GM12865 (cell line): ENCODE measurements at regions not wholly inside any gene's neighbourhood (a gene's known extent, or its start where the extent isn't known, plus 50 kb on each side); places are given as distances from the start of the nearest gene placed in this dataset.

Experiments used
- DNase-seq: peaks from one replicate; pipeline ENCODE4 v3.0.0; 2010; ENCODE audit warnings: low read depth
- H3K4me3 ChIP-seq: 2 replicates; pipeline ENCODE4 v1.5.1; 2011; ENCODE audit warnings: mild to moderate bottlenecking, low read depth, low read length, control low read depth
- TF ChIP-seq, protein P1 (sequence below): IDR thresholded peaks from 2 replicates; pipeline ENCODE4 v1.5.1; 2011; ENCODE audit warnings: low read length, control low read depth, low read depth, inconsistent platforms; ENCODE audit not compliant: insufficient read depth; ENCODE audit errors: missing control alignments

DNA sequence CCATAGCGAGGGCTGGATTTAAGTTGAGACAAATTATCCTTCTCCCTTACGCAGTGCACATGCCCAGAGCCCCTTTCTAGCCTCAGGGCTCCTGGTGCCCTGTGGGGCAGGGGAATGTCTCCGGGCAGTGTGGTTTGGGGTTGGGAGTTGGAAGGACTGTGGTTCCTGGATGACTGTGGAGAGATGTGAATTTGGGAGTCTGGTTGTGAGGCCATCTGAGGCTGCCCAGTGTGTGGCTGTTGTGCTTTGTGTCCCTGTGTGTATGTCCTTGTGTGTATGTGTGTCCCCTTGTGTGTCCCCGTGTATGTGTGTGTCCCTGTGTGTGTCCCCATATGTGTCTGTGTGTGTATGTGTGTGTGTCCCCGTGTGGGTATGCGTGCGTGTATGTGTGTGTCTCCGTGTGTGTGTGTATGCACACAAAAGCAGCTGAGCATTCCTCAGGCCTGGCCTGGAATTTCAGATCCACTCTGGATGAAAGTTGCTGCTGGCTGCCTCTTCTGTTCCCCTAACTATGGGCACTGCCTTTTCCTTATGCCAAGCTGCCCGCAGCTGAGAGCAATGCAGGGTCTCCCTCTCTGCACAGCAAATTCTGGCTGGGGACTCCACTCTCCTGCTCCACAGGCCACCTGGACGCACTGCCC, 65.4 kb downstream of the UBIAD1 start:
- TF ChIP-seq, protein P1, sequence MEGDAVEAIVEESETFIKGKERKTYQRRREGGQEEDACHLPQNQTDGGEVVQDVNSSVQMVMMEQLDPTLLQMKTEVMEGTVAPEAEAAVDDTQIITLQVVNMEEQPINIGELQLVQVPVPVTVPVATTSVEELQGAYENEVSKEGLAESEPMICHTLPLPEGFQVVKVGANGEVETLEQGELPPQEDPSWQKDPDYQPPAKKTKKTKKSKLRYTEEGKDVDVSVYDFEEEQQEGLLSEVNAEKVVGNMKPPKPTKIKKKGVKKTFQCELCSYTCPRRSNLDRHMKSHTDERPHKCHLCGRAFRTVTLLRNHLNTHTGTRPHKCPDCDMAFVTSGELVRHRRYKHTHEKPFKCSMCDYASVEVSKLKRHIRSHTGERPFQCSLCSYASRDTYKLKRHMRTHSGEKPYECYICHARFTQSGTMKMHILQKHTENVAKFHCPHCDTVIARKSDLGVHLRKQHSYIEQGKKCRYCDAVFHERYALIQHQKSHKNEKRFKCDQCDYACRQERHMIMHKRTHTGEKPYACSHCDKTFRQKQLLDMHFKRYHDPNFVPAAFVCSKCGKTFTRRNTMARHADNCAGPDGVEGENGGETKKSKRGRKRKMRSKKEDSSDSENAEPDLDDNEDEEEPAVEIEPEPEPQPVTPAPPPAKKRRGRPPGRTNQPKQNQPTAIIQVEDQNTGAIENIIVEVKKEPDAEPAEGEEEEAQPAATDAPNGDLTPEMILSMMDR: no peak
- DNase-seq: no peak
- H3K4me3 ChIP-seq: no peak overlapping the region

DNA sequence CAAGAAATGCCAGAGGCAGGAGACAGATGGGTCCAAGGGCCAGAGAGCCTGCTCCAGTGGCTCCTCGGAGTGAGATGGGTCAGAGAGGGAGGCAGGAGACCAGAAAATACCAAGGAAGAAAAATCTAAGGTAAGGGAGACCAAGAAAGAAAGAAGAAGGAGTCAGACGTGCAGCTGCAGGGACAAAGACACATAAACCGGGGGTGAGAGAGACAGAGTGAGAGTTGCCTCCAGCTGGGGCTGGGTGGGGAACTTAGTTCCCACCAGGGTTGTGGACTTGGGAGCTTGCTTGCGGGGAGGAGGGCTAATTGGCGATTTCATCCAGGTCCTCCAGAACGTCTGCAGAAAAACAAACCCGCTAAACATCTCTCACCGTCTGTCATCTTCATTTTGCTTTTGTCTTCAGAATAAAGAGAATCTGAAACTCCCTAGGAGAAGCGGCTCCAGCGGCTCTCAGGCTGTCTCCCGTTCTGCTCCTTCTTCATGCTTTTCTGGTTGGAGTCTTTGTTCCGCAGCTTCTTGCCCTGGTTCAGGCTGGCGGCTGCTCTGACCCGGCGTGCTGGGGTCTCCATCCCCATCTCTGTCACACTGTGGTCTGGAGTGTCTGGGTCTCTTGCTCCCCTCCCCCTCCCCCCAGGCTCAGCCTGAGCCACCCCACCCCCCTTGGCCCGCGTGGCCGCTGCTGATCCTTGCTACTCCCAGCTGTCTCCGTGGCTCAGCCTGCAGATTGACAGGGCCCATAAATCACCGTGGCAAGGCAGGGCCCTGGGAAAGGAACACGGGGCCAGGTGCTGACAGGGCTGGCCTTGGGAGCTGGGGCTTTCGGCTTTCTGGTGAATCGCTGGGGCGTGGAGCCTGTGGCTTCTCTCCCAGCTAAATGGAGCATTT, 66.6 kb downstream of the UBIAD1 start:
- TF ChIP-seq, protein P1: no peak
- DNase-seq: no peak
- H3K4me3 ChIP-seq: no peak overlapping the region

DNA sequence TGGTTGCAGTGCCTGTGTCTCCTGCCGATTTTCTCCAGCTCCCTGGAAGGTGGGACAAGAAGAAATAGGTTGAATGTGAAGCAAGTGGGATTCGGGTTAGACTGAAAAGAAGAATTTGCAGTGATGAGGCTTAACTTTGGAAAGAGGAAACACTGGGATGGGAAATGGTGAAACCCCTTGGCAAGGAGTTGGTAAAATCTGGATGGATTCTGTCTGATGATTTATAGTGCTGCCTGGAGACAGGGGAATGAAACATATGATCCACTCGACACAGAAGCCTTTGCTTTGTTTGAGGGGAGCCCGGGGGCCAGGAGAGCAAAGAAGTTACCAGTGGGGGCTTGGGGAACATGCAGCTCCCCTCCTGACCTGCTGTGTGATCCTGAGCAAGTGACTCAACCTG, 67.2 kb downstream of the UBIAD1 start:
- TF ChIP-seq, protein P1: no peak

DNA sequence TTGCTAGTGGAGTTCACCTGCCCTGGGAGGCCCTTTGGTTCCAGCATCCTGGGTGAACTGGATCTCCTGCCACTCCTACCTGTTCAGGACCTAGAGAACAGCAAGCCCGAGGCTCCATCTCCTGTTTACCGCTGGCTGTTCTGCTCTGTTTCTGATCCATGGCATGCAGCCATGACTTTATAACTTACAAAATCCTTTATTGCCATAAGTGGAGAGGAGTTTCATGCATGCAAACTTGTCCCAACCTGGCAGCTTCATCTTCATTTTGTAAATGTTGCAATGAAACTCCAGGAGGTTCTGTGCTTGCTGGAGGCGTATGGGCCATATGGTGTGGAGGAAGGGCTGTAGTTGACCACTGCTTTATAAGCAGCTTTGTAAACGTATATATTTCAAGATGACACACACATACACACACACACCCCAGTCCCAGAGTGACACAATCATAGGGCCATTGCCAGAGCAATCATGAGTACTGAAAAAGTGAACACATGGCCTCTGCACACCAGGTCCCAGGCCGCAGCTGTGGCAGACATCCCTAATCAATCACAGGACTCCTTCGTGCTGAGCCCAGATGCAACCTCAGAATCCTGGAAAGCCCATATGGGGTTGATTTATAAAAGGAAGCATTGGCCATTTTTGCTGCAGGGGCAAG, 69.0 kb downstream of the UBIAD1 start:
- TF ChIP-seq, protein P1: no peak
- DNase-seq: no peak
- no peak overlapping the region for H3K4me3 ChIP-seq

More for the DNA sequence above, 67.2 kb downstream of the UBIAD1 start:
- H3K4me3 ChIP-seq: no peak overlapping the region
- no peak for DNase-seq

DNA sequence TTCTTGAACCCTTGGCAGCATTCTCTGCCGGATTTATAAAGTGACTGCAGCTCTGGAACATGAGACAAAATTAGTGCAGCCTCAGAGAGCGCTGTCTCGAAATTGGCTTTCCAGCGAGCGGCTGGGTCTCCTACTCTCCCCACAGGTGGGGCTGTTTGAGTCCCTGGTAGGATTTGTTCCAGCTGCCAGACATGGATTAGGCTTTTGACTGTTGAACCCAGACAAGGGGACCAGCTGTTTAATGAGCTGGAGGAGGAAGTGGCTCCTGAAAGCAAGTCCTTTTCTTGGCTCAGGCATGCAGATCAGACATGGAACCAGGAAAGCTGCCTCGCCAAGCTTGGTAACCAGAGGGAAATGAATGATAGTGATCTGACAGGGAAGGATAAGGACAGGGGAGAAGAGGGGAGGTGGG, 69.6 kb downstream of the UBIAD1 start:
- TF ChIP-seq, protein P1: no peak
- no peak for DNase-seq
- no peak overlapping the region for H3K4me3 ChIP-seq

DNA sequence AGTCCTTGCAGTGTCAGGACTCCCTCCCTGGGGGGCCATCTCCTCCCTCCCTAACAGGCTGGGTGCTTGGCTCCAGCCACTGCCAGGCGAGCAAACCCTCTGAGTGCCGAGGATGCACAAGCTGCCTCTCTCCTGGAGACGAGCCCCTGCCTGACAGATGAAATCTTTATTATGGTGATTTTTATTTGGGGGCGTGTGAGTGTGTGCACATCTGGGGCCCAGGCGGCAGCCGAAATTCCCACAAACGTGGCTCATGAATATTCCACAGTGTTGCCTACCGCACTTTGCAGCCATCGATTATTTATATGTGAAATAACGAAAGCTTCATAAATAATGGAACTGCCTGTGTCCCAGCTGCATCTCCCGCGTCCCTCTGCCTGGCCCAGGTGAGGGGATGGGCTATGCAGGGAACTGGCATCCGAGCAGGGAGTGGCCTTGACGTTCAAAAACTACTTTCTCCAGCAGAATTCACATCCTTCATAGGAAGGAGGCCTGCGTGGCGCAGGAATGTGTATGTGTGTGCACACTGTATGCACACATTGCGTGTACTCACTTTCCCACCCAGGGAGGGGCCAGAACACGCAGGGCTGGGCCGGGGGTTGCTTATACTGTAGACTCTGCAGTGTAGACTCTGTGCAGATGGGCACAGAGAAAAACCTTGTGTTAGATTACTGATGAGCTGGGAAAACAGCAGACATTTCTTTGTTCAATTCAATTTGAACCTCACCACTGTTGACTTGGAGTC, 73.1 kb downstream of the UBIAD1 start:
- TF ChIP-seq, protein P1: no peak
- no peak for DNase-seq
- no peak overlapping the region for H3K4me3 ChIP-seq
